ENCODE measurements at regions not wholly inside any gene's neighbourhood (a gene's known extent, or its start where the extent isn't known, plus 50 kb on each side); places are given as distances from the start of the nearest gene placed in this dataset.
"Not testable (repeated sequence)": the region's sequence is repeated elsewhere in the genome, so short reads cannot be mapped to it uniquely, and the experiment has no call there.

DNA sequence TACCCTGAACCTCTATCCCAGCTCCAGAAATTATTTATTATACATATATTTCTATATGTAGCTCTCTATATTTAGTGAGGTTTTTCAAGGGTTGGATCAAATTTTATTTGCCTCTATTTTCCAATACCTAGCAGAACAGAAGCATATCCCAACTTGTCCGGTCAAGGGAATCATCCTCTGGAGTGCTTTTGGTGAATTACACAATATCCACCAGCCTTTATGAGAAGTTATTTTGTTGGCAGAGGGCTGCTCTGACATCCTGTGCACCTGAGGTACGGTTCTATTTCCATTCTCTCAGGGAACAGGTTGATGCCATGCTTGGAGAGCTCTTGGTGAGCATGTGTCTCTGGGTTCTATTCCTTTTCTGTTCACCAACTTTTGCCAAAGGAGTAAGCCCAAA is 1056.4 kb downstream of the GALC start:
- no peak for DNase-seq (ENCODE audit: low read depth in 2 of 3, low spot score in 2 of 3)

DNA sequence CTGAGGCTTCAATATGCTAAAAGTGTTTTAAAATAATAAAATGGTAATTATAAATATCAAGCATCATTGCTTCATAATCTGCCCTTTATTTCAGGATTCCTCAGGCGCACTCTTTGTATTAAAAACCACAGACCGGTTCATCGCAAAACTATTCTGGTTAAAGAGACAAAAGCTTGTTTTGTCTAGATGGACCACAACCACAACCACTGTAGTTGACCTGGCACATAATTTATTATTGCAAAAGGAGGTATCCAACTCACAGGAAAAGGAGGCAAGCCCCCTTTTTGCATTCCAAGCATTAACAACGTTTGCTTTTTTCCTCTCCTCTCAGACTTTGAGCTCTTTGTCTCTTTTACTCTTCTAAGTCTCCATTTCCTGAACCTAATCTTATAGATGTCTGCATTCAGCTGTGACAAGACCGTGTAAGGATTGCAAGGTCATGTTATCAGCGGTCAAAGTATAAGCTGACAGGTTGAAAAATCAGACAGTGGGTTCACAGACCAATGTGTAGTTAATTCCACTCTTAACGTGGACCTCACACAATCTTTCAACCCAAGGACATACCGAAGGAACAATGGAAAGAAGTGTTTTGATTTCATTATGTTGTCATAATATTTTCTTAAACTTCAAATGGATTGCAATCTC is 1057.6 kb downstream of the GALC start:
- no peak for DNase-seq (ENCODE audit: low read depth in 2 of 3, low spot score in 2 of 3)

DNA sequence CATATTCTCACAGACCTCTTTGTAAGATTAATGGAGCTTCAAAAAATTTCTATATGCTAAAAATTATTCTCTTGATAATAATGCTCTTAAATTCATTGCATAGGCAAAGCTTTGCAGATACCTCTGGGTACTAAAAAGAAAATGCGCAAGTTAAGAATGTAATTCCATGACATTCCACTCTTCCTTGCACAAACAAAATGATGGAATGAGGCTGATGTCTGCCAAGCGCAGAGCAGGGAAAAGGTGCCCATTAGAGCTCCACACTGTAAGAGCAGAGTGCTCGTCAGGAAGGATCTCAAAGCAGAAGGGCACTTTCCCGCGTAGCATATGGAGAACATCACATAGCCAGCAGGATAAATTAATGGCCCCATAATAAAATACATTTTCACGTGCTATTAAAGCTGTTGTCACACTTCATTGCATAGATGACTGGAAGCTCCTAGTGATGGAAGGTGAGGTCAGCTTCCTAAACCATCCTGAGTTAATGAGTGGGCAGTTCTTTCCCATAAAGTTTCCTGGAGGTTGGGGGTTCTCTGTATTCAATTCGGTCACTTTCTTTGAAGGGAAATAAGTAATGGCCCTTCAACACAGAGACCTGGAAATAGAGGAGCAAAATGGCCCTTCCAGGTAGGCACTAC is 1058.9 kb downstream of the GALC start:
- no peak for DNase-seq (ENCODE audit: low read depth in 2 of 3, low spot score in 2 of 3)

DNA sequence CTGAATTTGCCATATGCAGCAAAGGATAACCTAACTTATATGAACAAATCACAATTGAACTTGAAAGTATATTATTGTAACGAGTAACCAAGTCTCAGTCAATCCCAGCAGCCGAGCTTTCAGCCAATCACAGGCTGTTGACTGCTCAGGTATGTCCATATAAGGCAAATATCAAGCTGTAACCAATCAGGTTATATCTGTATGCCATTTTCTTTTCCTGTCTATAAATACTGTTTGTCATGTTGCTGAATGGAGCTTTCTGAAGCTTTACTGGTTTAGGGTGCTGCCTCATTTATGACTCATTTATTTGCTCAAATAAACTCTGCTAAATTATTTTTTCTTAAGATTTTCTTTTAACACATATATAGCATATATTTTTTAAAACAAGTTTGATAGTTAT is 1059.5 kb downstream of the GALC start:
- no peak for DNase-seq (ENCODE audit: low read depth in 2 of 3, low spot score in 2 of 3)

GRCh38 chr14:86915406-86915805 is 1077.6 kb downstream of the GALC start:
- DNase-seq (ENCODE audit: low read depth in 2 of 3, low spot score in 2 of 3) = no peak

- no peak for DNase-seq (ENCODE audit: low read depth in 2 of 3, low spot score in 2 of 3)
Observed at GRCh38 chr14:86912709-86913108, 1080.3 kb downstream of the GALC start.

DNA sequence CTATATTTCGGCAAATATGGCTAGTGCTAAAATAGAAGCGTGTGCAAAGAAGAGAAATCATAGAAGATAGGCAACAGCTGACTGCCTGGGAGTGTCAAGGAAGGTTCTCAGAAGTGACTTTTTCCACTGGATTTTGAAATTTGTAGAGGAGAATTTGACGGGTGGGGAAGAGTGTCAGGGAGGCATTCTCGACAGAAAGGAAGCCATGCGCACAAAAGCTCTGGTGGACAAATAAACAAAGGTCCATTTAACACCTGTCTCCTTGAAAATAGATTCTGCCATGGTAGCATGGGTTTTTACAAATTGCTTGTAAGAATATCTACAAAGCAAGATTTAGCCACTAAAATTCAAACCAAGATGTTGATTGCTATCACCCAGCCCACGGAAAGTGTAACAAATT is 1081.5 kb downstream of the GALC start:
- no peak for DNase-seq (ENCODE audit: low read depth in 2 of 3, low spot score in 2 of 3)

DNA sequence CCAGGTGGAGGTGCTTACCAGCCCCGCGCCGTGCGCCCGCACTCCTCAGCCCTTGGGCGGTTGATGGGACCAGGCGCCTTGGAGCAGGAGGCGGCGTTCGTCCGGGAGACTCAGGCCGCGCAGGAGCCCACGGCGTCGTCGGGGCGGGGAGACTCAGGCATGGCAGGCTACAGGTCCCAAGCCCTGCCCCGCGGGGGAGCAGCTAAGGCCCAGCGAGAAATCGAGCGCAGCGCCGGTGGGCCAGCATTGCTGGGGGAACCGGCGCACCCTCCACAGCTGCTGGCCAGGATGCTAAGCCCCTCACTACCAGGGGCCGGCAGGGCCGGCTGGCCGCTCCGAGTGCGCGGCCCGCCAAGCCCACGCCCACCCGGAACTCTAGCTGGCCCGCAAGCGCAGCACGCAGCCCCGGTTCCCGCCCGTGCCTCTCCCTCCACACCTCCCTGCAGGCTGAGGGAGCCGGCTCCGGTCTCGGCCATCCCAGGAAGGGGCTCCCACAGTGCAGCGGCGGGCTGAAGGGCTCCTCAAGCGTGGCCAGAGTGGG is 1087.5 kb downstream of the GALC start:
- DNase-seq (ENCODE audit: low read depth in 2 of 3, low spot score in 2 of 3) = not testable (repeated sequence)

DNA sequence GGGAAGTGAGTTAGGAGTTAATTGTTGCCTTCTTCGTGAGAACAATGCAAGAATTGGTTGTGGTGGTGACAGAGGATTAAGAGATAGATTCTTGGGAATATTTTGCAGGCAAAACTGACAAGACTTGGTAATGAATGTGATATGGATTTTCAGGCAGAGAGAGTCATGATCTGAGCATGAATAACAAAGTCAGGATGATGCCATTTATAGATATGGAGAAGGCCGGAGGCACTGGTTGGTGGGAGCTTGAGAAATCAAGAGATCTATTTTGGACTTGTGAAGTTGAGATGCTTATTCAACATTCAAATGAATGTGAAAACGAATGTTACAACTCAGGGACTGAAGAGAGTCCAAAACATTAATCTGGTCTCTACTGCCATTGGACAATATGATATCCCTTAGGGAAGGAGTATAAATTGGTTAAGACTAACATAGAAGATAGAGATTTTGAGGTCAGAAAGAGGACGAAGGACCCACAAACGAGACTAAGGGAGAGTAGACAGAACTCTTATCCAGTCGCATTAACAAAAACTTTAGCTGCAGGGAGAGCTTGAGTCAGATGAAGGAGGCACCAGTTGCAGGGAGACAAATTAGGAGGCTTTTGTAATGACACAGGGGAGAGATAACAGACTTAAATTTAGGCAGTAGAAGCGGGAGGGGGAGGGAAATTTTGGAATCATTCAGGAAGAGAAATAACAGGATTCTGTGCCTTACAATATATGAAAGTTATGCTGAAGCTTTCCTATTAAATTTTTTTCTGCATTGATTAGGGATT is 1090.6 kb downstream of the GALC start:
- no peak for DNase-seq (ENCODE audit: low read depth in 2 of 3, low spot score in 2 of 3)

DNA sequence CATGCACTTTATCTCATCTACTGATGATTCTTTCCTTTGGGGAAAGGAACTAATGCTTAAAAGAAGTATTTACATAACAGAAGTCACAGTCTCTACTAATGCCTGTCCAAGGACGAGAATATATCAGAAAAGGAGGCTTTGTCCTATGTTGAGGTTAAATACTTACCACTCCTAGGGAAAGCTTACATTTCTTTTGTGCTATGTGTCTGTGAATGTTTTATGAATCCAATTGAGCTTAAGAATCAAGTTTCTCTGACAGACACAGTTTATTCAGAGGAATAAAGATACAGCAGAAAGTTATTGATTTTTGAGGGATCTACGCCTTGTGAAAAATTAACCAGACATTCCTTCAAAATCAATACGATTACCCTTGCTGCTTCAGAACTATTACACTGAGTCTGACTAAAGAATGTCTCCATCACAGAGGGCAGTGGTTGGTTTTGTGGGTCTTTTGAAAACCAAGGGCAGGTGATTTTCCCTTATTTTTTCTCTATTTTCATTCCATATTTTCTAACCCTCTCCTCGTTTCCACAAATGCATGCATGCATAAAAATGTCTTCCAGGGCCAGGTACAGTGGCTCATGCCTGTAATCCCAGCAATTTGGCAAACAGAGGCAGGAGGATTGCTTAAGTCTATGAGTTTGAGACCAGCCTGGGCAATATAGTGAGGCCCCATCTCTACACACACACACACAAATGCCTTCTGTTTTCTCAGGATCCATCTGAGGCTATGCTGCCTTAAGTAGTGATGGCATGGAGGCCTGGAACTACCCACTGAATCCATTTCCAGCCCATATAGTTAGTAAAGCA is 1095.1 kb downstream of the GALC start:
- no peak for DNase-seq (ENCODE audit: low read depth in 2 of 3, low spot score in 2 of 3)

DNA sequence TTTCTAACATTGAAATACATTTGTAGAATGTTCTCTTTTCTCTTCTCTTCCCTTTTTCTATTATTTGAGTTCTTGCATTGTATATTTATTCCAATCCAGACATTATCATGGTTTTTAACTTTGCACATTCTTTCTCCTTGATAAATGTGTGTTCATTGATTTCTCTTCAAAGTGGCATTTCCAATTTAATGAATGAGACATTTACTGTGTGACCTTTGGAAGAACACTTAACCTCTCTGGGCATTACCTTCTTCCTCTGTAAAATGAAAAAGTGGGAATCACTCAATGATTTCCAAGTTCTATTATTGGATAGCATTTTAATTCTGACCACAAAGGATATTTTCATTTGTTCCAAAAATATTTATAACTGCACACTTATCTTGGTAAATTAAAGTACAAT is 1095.8 kb downstream of the GALC start:
- no peak for DNase-seq (ENCODE audit: low read depth in 2 of 3, low spot score in 2 of 3)

DNA sequence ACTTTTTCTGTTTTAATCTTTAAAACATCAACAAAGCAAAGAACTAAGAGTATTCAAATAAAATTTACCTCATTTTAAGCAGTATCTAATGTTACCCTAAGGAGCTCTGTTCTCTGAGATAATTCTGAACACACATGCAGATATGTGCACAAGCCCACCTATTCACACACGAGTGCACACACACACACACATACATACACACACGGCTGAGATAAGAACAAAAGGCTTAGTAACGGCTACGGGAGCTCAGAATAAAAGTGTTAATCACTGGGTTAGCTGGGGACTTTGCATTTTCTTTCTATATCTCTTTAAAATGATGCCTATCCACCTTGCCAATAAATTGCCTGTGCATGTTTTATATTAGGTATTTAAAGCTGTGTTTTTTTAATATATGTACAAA is 1096.3 kb downstream of the GALC start:
- no peak for DNase-seq (ENCODE audit: low read depth in 2 of 3, low spot score in 2 of 3)

DNA sequence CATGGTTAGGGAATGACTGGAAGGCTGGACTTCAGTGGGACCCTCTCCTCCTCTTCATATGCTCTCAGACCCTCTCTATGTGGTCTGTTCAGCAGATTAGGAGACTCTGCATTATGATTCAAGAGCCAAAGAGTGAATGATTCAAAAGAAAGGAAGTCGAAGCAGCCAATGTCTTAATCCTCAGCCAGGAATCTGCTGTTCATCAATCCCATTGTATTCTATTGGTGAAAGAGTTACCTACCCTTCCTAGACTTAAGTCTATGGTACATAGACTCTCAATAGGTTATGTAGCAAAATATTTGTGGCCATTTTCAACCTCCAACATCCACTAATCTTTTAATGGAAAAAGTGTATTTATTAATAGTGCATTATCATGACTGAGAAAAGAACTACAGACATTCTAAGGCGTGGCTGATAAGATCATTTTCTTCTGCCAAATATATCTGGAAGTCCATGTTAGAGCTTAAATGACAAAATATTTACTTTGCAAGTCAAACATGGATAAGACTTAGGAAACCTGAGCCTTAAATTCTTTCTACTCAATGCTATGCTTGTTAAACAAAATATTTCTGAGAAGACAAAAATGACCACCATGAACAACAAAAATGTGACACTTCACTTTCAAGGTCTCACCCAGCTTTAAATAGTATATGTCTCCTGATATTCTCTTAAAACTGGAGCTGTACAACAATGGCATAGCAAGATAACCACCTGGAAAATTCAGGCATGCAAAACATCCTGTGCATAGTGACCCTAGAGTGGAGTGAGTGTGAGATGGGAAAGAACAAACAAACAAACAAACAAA is 1100.6 kb downstream of the GALC start:
- no peak for DNase-seq (ENCODE audit: low read depth in 2 of 3, low spot score in 2 of 3)

DNA sequence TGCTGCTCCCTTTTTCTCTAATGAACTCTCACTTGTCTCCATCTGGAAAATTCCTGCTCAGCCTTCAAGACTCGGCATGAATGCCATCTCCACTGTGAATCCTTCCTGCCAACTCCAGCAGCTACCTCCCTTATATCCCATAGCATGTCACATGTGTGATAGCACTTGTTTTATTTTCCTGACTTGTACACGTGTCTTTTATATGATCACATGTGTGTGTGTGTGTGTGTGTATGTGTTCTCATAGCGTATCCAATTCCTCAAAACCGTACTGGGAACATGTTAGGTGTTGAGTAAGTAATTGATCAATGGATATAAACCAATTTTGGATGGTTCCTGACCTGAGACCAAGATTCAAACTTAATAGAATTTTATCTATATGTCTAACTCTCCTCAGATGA is 1107.7 kb downstream of the GALC start:
- no peak for DNase-seq (ENCODE audit: low read depth in 2 of 3, low spot score in 2 of 3)

DNA sequence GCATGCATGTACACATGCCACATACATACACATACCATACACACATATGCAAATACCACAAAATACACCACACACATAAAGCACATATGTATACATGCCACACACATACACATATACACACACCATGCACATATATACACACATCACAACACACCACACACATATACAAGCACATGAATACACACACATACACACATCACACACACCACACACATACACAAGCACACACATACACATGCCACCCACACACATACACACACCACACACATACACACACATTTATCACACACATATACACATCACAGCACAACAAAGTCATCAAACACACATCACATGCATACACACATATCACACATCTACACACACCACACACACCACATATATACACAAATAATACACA is 1108.5 kb downstream of the GALC start:
- DNase-seq (ENCODE audit: low read depth in 2 of 3, low spot score in 2 of 3) = no peak

GRCh38 chr14:86882818-86883217 is 1110.2 kb downstream of the GALC start:
- DNase-seq (ENCODE audit: low read depth in 2 of 3, low spot score in 2 of 3) = no peak

- DNase-seq (ENCODE audit: low read depth in 2 of 3, low spot score in 2 of 3) = no peak
Observed at GRCh38 chr14:86865934-86866333, 1127.0 kb downstream of the GALC start.

DNA sequence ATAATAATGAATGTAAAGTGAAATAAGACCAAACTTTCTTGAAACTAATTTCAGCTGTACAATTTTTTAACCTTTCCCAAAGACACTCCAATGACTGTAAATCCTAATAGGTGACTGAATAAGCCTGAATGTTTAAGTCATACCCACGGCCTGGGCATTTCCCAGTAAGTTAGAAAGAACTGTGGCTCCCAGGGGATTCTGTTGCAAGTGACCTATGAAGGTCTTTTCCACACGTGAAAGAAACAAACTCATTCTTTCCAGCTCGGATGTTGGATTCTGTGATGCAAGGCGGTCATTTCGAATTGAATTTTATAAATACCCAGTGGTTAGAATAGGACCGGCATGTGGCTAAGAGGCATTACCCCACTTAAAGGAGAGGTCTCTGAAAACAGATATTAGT is 1134.4 kb downstream of the GALC start:
- DNase-seq (ENCODE audit: low read depth in 2 of 3, low spot score in 2 of 3) = no peak

DNA sequence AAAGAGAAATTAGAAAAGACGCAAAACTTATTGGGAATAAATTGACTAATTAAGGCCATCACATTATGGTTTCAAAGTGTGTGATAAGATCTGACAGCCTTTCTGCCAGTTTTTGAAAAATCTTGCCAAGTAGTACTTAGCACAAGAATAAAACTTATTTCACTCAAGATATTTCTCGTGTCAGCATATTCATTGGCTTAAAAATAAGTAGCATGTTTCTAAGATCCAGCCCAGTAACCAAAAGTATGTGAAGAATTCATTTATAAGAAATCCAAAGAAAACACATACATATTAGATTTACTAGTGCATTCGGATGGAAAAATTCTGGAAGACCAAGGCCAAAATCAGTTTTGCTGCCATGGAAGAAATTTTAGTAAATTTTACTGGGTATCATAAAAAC is 1135.0 kb downstream of the GALC start:
- no peak for DNase-seq (ENCODE audit: low read depth in 2 of 3, low spot score in 2 of 3)

GRCh38 chr14:86852530-86852929 is 1140.5 kb downstream of the GALC start:
- no peak for DNase-seq (ENCODE audit: low read depth in 2 of 3, low spot score in 2 of 3)

DNA sequence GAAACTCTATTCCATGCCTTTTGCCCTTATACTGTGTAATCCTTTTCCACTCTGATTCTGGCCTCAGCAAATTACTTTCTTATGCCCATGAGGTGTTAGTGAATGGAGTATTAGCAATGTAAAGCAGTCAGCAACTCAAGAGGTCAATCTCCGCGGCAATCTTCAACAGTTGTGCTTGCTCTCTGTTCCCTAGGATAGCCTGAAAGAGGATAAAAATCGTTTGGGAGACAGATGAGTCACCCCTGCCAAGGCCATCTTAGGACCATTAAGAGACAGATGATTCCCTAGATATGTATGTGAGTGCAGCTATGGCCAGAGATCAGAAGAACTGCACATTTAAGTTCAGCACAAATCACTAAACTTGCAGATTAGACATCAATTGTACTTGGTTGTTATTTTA is 1145.8 kb downstream of the GALC start:
- no peak for DNase-seq (ENCODE audit: low read depth in 2 of 3, low spot score in 2 of 3)

Data from activated CD8-positive, alpha-beta memory T cell treated with anti-CD3 and anti-CD28 coated beads for 48 hours (primary cell).